Peyer's patch (tissue), 4 donors: ENCODE measurements at regions not wholly inside any gene's neighbourhood (a gene's known extent, or its start where the extent isn't known, plus 50 kb on each side); places are given as distances from the start of the nearest gene placed in this dataset.

ENCODE experiments used
- CTCF ChIP-seq, 6 experiments: fragments of 450-650 bp in 4 of 6; fragments of 200-600 bp in 2 of 6; sonication (generic) in 1 of 6; IDR thresholded peaks; one replicate each; pipeline ENCODE4 v1.5.1; 2017 to 2019; ENCODE audit warnings: antibody characterized with exemption in 6 of 6, mild to moderate bottlenecking in 3 of 6, moderate library complexity in 1 of 6
- POLR2A ChIP-seq, 2 donors: fragments of 450-650 bp; IDR thresholded peaks; one replicate each; pipeline ENCODE4 v1.5.1; 2017; ENCODE audit warnings: antibody characterized with exemption in 2 of 2, mild to moderate bottlenecking in 2 of 2, moderate library complexity in 2 of 2

GRCh38 chr4:34485252-34485651, 1759.1 kb downstream of the ARAP2 start:
- TF ChIP-seq CTCF (IDR thresholded peaks at IDR 0.05): no peak
- TF ChIP-seq POLR2A (IDR thresholded peaks at IDR 0.05): no peak
